Neural cell (in vitro differentiated cells): ENCODE measurements at regions not wholly inside any gene's neighbourhood (a gene's known extent, or its start where the extent isn't known, plus 50 kb on each side); places are given as distances from the start of the nearest gene placed in this dataset.

Source experiments
- H2AFZ ChIP-seq: fragments of 200-600, 300-800 bp; sonication (generic), shearing (Covaris generic); 2 replicates; pipeline ENCODE4 v1.6.0; 2014; ENCODE audit warnings: low read depth, mild to moderate bottlenecking, antibody characterized with exemption, low read length, moderate library complexity
- H3F3A ChIP-seq: fragments of 200-600 bp; shearing (Covaris generic); 2 replicates; pipeline ENCODE4 v1.6.1; 2016; ENCODE audit warnings: mild to moderate bottlenecking, moderate library complexity, mixed read lengths, antibody characterized with exemption, low read length; ENCODE audit not compliant: insufficient read depth, poor library complexity, severe bottlenecking
- H3K27ac ChIP-seq: fragments of 200-600, 300-800 bp; sonication (generic), shearing (Covaris generic); 2 replicates; pipeline ENCODE4 v1.5.1; 2014; ENCODE audit warnings: mild to moderate bottlenecking, low read length, moderate library complexity
- H3K27me3 ChIP-seq: fragments of 300-800, 200-600 bp; sonication (generic), shearing (Covaris generic); 2 replicates; pipeline ENCODE4 v1.6.0; 2014; ENCODE audit warnings: mild to moderate bottlenecking, low read depth, low read length, moderate library complexity; ENCODE audit not compliant: insufficient read depth
- H3K36me3 ChIP-seq: fragments of 300-800, 200-600 bp; sonication (generic), shearing (Covaris generic); 2 replicates; pipeline ENCODE4 v1.5.1; 2014; ENCODE audit warnings: mild to moderate bottlenecking, antibody characterized with exemption, low read length, moderate library complexity; ENCODE audit not compliant: insufficient read depth
- H3K4me2 ChIP-seq: fragments of 300-800, 200-600 bp; sonication (generic), shearing (Covaris generic); 2 replicates; pipeline ENCODE4 v1.6.0; 2014; ENCODE audit warnings: mild to moderate bottlenecking, low read length
- H3K4me3 ChIP-seq: fragments of 300-800, 200-600 bp; sonication (generic), shearing (Covaris generic); 2 replicates; pipeline ENCODE4 v1.5.1; 2014; ENCODE audit warnings: mild to moderate bottlenecking, low read length, moderate library complexity
- H3K79me2 ChIP-seq: fragments of 200-600 bp; shearing (Covaris generic); replicated peaks from 2 replicates; pipeline ENCODE4 v1.6.0; 2014; ENCODE audit warnings: mild to moderate bottlenecking, low read length, moderate library complexity; ENCODE audit not compliant: insufficient read depth
- H3K9ac ChIP-seq: fragments of 300-800, 200-600 bp; sonication (generic), shearing (Covaris generic); 2 replicates; pipeline ENCODE4 v1.6.1; 2016; ENCODE audit warnings: mild to moderate bottlenecking, low read length, mixed read lengths
- H3K9me2 ChIP-seq: fragments of 200-600 bp; shearing (Covaris generic); 2 replicates; pipeline ENCODE4 v1.6.1; 2016; ENCODE audit warnings: mild to moderate bottlenecking, low read length, mixed read lengths; ENCODE audit not compliant: insufficient read depth
- H3K9me3 ChIP-seq: fragments of 200-600, 300-800 bp; sonication (generic), shearing (Covaris generic); 2 replicates; pipeline ENCODE4 v1.6.1; 2016; ENCODE audit warnings: mild to moderate bottlenecking, mixed run types, low read length, moderate library complexity, mixed read lengths
- H4K20me1 ChIP-seq: fragments of 200-600 bp; shearing (Covaris generic); 2 replicates; pipeline ENCODE4 v1.6.1; 2016; ENCODE audit warnings: mild to moderate bottlenecking, mixed run types; ENCODE audit not compliant: insufficient read depth
- EP300 ChIP-seq: fragments of 450-650 bp; conservative IDR thresholded peaks from 2 replicates; pipeline ENCODE4 v1.6.1; 2014; ENCODE audit warnings: antibody characterized with exemption, mild to moderate bottlenecking, moderate library complexity; ENCODE audit not compliant: poor library complexity, severe bottlenecking
- EZH2 ChIP-seq: fragments of 200-600, 300-800 bp; shearing (Covaris generic), sonication (generic); IDR thresholded peaks from 2 replicates; pipeline ENCODE4 v1.6.1; 2014; ENCODE audit warnings: antibody characterized with exemption, low read length, borderline replicate concordance, mild to moderate bottlenecking; ENCODE audit not compliant: insufficient read depth, poor library complexity, severe bottlenecking
- MXI1 ChIP-seq: fragments of 450-650 bp; conservative IDR thresholded peaks from 2 replicates; pipeline ENCODE4 v1.6.1; 2014; ENCODE audit warnings: antibody characterized with exemption, mild to moderate bottlenecking; ENCODE audit not compliant: poor library complexity, severe bottlenecking
- POLR2AphosphoS5 ChIP-seq: IDR thresholded peaks from 2 replicates; pipeline ENCODE4 v1.6.1; 2012
- RAD21 ChIP-seq: fragments of 450-650 bp; conservative IDR thresholded peaks from 2 replicates; pipeline ENCODE4 v1.6.1; 2014; ENCODE audit warnings: antibody characterized with exemption, mild to moderate bottlenecking, moderate library complexity
- SMC3 ChIP-seq: fragments of 450-650 bp; conservative IDR thresholded peaks from 2 replicates; pipeline ENCODE4 v1.6.1; 2014; ENCODE audit warnings: antibody characterized with exemption, mild to moderate bottlenecking, moderate library complexity; ENCODE audit not compliant: poor library complexity
- TAF1 ChIP-seq: IDR thresholded peaks from 2 replicates; pipeline ENCODE4 v1.6.1; 2012; ENCODE audit warnings: low read depth
- TF ChIP-seq, protein P1 (sequence below): fragments of 450-650 bp; IDR thresholded peaks from 2 replicates; pipeline ENCODE4 v1.5.1; 2014; ENCODE audit warnings: antibody characterized with exemption, mild to moderate bottlenecking, moderate library complexity; ENCODE audit not compliant: poor library complexity, severe bottlenecking
- TF ChIP-seq, protein P2 (sequence below): IDR thresholded peaks from 2 replicates; pipeline ENCODE4 v1.6.1; 2012; ENCODE audit warnings: borderline replicate concordance

DNA sequence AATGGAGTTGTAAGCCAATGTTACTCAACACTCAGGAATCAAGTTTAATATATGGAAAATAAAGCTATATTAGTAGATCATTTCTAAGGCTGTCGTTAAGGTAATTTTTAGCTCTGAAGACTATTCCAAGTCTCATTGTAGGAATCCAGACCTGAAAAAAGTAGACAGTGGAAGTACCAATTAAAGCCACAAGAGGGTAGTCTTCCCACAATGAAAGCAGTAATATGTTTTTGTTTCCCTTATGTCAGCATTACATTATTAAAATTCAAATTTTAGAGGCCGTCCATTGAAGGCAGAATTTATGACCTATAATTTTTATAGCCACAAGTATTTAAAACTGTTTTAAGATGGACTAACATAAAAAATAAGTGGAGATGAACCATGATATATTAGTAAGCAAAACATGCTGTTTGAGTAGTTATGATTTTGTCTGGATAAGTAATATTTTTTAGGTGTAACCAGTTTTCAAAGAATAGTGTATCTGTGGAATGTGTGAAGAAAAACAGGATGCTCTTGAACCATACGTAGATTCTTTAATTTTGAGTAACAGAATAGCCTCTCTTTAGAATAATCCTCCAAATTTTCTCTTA is 372.6 kb upstream of the TECRL start:
- Histone ChIP-seq H3K79me2 (no peaks in the 10 kb centered on the region), H4K20me1 (no peaks in the 10 kb centered on the region), H3K36me3 (no peaks in the 10 kb centered on the region), H2AFZ (no peak overlapping the region), H3K9me3 (no peaks in the 10 kb centered on the region), H3K27me3 (no peaks in the 10 kb centered on the region), H3F3A (no peaks in the 10 kb centered on the region), H3K9ac (no peak overlapping the region), H3K4me2 (no peak overlapping the region), H3K9me2 (no peaks in the 10 kb centered on the region), H3K27ac (no peak overlapping the region), H3K4me3 (no peak overlapping the region)
- TF ChIP-seq EP300 = no peak
- TF ChIP-seq, protein P1, sequence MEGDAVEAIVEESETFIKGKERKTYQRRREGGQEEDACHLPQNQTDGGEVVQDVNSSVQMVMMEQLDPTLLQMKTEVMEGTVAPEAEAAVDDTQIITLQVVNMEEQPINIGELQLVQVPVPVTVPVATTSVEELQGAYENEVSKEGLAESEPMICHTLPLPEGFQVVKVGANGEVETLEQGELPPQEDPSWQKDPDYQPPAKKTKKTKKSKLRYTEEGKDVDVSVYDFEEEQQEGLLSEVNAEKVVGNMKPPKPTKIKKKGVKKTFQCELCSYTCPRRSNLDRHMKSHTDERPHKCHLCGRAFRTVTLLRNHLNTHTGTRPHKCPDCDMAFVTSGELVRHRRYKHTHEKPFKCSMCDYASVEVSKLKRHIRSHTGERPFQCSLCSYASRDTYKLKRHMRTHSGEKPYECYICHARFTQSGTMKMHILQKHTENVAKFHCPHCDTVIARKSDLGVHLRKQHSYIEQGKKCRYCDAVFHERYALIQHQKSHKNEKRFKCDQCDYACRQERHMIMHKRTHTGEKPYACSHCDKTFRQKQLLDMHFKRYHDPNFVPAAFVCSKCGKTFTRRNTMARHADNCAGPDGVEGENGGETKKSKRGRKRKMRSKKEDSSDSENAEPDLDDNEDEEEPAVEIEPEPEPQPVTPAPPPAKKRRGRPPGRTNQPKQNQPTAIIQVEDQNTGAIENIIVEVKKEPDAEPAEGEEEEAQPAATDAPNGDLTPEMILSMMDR = peak; percentile 87
- TF ChIP-seq, protein P2, sequence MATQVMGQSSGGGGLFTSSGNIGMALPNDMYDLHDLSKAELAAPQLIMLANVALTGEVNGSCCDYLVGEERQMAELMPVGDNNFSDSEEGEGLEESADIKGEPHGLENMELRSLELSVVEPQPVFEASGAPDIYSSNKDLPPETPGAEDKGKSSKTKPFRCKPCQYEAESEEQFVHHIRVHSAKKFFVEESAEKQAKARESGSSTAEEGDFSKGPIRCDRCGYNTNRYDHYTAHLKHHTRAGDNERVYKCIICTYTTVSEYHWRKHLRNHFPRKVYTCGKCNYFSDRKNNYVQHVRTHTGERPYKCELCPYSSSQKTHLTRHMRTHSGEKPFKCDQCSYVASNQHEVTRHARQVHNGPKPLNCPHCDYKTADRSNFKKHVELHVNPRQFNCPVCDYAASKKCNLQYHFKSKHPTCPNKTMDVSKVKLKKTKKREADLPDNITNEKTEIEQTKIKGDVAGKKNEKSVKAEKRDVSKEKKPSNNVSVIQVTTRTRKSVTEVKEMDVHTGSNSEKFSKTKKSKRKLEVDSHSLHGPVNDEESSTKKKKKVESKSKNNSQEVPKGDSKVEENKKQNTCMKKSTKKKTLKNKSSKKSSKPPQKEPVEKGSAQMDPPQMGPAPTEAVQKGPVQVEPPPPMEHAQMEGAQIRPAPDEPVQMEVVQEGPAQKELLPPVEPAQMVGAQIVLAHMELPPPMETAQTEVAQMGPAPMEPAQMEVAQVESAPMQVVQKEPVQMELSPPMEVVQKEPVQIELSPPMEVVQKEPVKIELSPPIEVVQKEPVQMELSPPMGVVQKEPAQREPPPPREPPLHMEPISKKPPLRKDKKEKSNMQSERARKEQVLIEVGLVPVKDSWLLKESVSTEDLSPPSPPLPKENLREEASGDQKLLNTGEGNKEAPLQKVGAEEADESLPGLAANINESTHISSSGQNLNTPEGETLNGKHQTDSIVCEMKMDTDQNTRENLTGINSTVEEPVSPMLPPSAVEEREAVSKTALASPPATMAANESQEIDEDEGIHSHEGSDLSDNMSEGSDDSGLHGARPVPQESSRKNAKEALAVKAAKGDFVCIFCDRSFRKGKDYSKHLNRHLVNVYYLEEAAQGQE = no peak
- no peak for TF ChIP-seq TAF1
- peak; percentile 87 for TF ChIP-seq SMC3
- peak; percentile 92 for TF ChIP-seq RAD21

DNA sequence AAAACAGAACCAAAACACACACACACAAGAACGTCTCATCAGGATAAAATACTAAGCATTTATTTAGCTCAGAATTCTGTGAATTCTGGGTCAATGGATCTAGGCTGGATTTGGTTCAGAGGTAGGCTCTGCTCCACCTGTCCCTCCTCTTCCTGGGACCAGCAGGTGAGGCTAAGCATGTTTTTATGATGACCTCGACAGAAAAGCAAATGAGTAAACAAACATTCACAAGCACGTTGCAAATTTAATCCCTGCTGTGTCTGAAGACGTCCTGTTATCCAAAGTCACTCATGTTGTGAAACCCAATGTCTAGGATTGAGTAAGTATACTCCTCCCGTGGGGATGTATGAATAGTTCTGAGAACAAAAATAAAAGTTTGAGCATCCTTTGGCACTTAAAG is 371.4 kb upstream of the TECRL start:
- Histone ChIP-seq H4K20me1 (no peaks in the 10 kb centered on the region), H3K9ac (no peak overlapping the region), H3K79me2 (no peaks in the 10 kb centered on the region), H3K9me2 (no peaks in the 10 kb centered on the region), H3K27ac (no peak overlapping the region), H3K9me3 (no peaks in the 10 kb centered on the region), H3K4me3 (no peak overlapping the region), H3F3A (no peaks in the 10 kb centered on the region), H3K36me3 (no peaks in the 10 kb centered on the region), H2AFZ (no peak overlapping the region), H3K4me2 (no peak overlapping the region), H3K27me3 (no peaks in the 10 kb centered on the region)
- TF ChIP-seq, protein P1 = no peak
- no peak for TF ChIP-seq EP300
- TF ChIP-seq, protein P2 = no peak
- no peak for TF ChIP-seq TAF1
- no peak for TF ChIP-seq EZH2
- TF ChIP-seq RAD21 = no peak
- TF ChIP-seq MXI1 = no peak
- TF ChIP-seq SMC3 = no peak
- no peak for TF ChIP-seq POLR2AphosphoS5
